ENCODE measurements at regions not wholly inside any gene's neighbourhood (a gene's known extent, or its start where the extent isn't known, plus 50 kb on each side); places are given as distances from the start of the nearest gene placed in this dataset.

GRCh38 chr17:13297183-13297582, 279.4 kb upstream of the ELAC2 start:
- no peak for DNase-seq

GRCh38 chr17:13293421-13293820, 275.6 kb upstream of the ELAC2 start:
- no peak for DNase-seq

- DNase-seq: no peak
These were observed 274.5 kb upstream of the ELAC2 start for GRCh38 chr17:13292291-13292690.

- DNase-seq: no peak
These were observed 270.4 kb upstream of the ELAC2 start for GRCh38 chr17:13288248-13288647.

- DNase-seq: no peak
These were observed 269.4 kb upstream of the ELAC2 start for GRCh38 chr17:13287226-13287625.

- no peak for DNase-seq
These were observed 265.8 kb upstream of the ELAC2 start for GRCh38 chr17:13283606-13284005.

GRCh38 chr17:13281626-13282025, 263.8 kb upstream of the ELAC2 start:
- DNase-seq: no peak

- DNase-seq: no peak
These were observed 256.0 kb upstream of the ELAC2 start for GRCh38 chr17:13273806-13274205.

- DNase-seq: no peak
These were observed 254.5 kb upstream of the ELAC2 start for GRCh38 chr17:13272296-13272695.

GRCh38 chr17:13268791-13269595, 251.2 kb upstream of the ELAC2 start:
- DNase-seq: no peak

GRCh38 chr17:13266606-13267005, 248.8 kb upstream of the ELAC2 start:
- no peak for DNase-seq

- no peak for DNase-seq
These were observed 247.5 kb upstream of the ELAC2 start for GRCh38 chr17:13265311-13265710.

GRCh38 chr17:13263746-13264145, 245.9 kb upstream of the ELAC2 start:
- DNase-seq: no peak

GRCh38 chr17:13256545-13256944, 238.7 kb upstream of the ELAC2 start:
- no peak for DNase-seq

- no peak for DNase-seq
These were observed 236.0 kb upstream of the ELAC2 start for GRCh38 chr17:13253733-13254410.

- no peak for DNase-seq
These were observed 226.7 kb upstream of the ELAC2 start for GRCh38 chr17:13244513-13244912.

- DNase-seq: no peak
These were observed 225.8 kb upstream of the ELAC2 start for GRCh38 chr17:13243585-13243984.

- no peak for DNase-seq
These were observed 223.0 kb upstream of the ELAC2 start for GRCh38 chr17:13240851-13241250.

- no peak for DNase-seq
These were observed 212.8 kb upstream of the ELAC2 start for GRCh38 chr17:13230350-13231264.

GRCh38 chr17:13228225-13228624, 210.4 kb upstream of the ELAC2 start:
- DNase-seq: no peak

- no peak for DNase-seq
These were observed 205.1 kb upstream of the ELAC2 start for GRCh38 chr17:13222975-13223374.

- no peak for DNase-seq
These were observed 195.0 kb upstream of the ELAC2 start for GRCh38 chr17:13212860-13213259.

GRCh38 chr17:13209081-13209480, 191.3 kb upstream of the ELAC2 start:
- DNase-seq: no peak
